Cardiac muscle cell (in vitro differentiated cells and primary cell): ENCODE measurements at regions not wholly inside any gene's neighbourhood (a gene's known extent, or its start where the extent isn't known, plus 50 kb on each side); places are given as distances from the start of the nearest gene placed in this dataset.
"Not testable (repeated sequence)": the region's sequence is repeated elsewhere in the genome, so short reads cannot be mapped to it uniquely, and the experiment has no call there.

ENCODE experiments used
- DNase-seq, 2 donors: peaks; one replicate each; pipeline versions ENCODE4 v3.0.0 to v3.0.0-alpha.2; 2010 to 2017; ENCODE audit warnings: low read depth in 1 of 2, low spot score in 1 of 2
- H3K27ac ChIP-seq: fragments of 200-600 bp; sonication (generic); 2 replicates; pipeline ENCODE4 v1.5.1; 2016
- H3K27me3 ChIP-seq: fragments of 200-600 bp; sonication (generic); 2 replicates; pipeline ENCODE4 v1.6.0; 2016; ENCODE audit warnings: control low read depth
- H3K36me3 ChIP-seq: fragments of 200-600 bp; sonication (generic); 2 replicates; pipeline ENCODE4 v1.5.1; 2016; ENCODE audit warnings: control low read depth
- H3K4me1 ChIP-seq: fragments of 200-600 bp; sonication (generic); 2 replicates; pipeline ENCODE4 v1.8.1; 2017; ENCODE audit warnings: low read depth, mild to moderate bottlenecking, mixed run types
- H3K4me3 ChIP-seq: fragments of 200-600 bp; sonication (generic); 2 replicates; pipeline ENCODE4 v1.5.1; 2016; ENCODE audit warnings: mild to moderate bottlenecking
- H3K9me3 ChIP-seq: fragments of 200-600 bp; sonication (generic); 2 replicates; pipeline ENCODE4 v1.5.1; 2017; ENCODE audit warnings: low read depth, mild to moderate bottlenecking, control low read depth
- TF ChIP-seq, protein P1 (sequence below): IDR thresholded peaks from 2 replicates; pipeline ENCODE4 v1.5.1; 2012; ENCODE audit warnings: low read depth, mild to moderate bottlenecking, low read length

DNA sequence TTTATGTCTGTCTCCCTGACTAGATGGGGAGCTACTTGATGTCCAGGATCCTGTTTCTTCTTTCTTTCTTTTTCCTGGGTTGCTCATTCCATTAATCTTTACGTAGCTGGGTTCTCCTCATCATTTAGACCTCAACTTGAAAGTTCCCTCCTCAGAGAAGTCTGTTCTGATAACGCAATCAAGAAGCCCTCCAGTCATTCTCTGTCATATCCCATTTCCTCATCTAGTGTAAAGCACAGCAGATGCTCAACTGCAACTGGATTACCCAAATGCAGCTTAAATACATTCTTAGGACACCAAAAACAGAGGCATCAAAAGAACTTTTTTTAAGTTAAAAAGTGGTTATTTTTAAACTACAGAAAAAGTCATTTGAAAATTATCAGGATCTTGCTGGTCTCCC, 51.7 kb upstream of the ST3GAL6 start:
- H3K4me3 ChIP-seq, result no peak overlapping the region
- TF ChIP-seq, protein P1, sequence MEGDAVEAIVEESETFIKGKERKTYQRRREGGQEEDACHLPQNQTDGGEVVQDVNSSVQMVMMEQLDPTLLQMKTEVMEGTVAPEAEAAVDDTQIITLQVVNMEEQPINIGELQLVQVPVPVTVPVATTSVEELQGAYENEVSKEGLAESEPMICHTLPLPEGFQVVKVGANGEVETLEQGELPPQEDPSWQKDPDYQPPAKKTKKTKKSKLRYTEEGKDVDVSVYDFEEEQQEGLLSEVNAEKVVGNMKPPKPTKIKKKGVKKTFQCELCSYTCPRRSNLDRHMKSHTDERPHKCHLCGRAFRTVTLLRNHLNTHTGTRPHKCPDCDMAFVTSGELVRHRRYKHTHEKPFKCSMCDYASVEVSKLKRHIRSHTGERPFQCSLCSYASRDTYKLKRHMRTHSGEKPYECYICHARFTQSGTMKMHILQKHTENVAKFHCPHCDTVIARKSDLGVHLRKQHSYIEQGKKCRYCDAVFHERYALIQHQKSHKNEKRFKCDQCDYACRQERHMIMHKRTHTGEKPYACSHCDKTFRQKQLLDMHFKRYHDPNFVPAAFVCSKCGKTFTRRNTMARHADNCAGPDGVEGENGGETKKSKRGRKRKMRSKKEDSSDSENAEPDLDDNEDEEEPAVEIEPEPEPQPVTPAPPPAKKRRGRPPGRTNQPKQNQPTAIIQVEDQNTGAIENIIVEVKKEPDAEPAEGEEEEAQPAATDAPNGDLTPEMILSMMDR, result no peak
- no peaks in the 10 kb centered on the region for H3K9me3 ChIP-seq
- H3K4me1 ChIP-seq, result peaks cover 5% of the 10 kb centered on the region
- H3K36me3 ChIP-seq, result no peaks in the 10 kb centered on the region
- H3K27me3 ChIP-seq, result no peaks in the 10 kb centered on the region
- no peak for DNase-seq
- no peak overlapping the region for H3K27ac ChIP-seq

DNA sequence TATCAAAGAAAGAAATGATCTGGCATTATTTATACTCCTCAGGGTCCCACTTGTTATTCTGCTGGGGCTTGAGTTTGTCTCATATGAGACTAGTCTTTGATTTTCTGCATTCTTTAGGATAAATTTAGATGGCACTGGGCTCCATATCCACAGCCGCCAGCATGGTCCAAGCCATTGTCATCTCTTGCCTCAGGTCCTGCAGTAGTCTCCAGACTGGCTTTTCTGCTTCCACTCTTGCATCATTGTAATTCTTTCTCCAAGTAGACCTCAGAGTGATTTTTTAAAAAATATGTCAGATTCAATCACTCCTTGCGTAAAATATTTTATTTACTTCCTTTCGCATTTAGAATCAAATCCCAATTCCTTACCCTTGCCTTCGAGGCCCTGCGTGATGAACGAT, 50.4 kb upstream of the ST3GAL6 start:
- Histone ChIP-seq H3K4me1 (peaks cover 5% of the 10 kb centered on the region), H3K27ac (no peak overlapping the region), H3K36me3 (no peaks in the 10 kb centered on the region), H3K9me3 (no peaks in the 10 kb centered on the region), H3K27me3 (no peaks in the 10 kb centered on the region), H3K4me3 (no peak overlapping the region)
- DNase-seq, result no peak
- TF ChIP-seq, protein P1, result no peak

DNA sequence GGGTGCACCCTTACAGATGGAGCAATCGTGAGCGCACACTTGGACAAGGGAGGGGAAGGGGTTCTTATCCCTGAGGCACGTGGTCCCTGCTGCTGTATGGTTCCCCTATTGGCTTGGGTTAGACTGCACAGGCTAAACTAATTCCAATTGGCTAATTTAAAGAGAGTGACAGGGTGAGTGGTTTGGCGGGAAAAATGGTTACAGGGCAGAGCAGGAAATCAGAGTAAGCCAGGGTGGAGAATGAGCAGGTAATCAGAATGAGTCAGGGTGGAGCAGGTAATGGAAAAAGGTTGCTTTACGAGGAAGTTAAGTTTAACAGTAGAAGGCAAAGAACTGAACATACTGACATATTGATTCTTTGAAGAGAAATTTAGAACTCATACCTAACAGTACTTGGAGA, 49.8 kb upstream of the ST3GAL6 start:
- H3K27me3 ChIP-seq, H3K27ac ChIP-seq, DNase-seq, H3K4me3 ChIP-seq, H3K4me1 ChIP-seq, H3K9me3 ChIP-seq, H3K36me3 ChIP-seq: not testable (repeated sequence)
